ENCODE measurements at regions not wholly inside any gene's neighbourhood (a gene's known extent, or its start where the extent isn't known, plus 50 kb on each side); places are given as distances from the start of the nearest gene placed in this dataset.
"Not testable (repeated sequence)": the region's sequence is repeated elsewhere in the genome, so short reads cannot be mapped to it uniquely, and the experiment has no call there.

- DNase-seq (ENCODE audit: low read depth), result no peak
These were observed 228.3 kb upstream of the WSB1 start for GRCh38 chr17:27065588-27065987.

- DNase-seq (ENCODE audit: low read depth), result no peak
These were observed 227.6 kb upstream of the WSB1 start for GRCh38 chr17:27066315-27066714.

- DNase-seq (ENCODE audit: low read depth), result no peak
These were observed 223.9 kb upstream of the WSB1 start for GRCh38 chr17:27069842-27070508.

- no peak for DNase-seq (ENCODE audit: low read depth)
These were observed 223.1 kb upstream of the WSB1 start for GRCh38 chr17:27070836-27071235.

GRCh38 chr17:27072885-27073284 is 221.0 kb upstream of the WSB1 start:
- no peak for DNase-seq (ENCODE audit: low read depth)

- no peak for DNase-seq (ENCODE audit: low read depth)
These were observed 217.1 kb upstream of the WSB1 start for GRCh38 chr17:27076814-27077213.

GRCh38 chr17:27078296-27078695 is 215.6 kb upstream of the WSB1 start:
- DNase-seq (ENCODE audit: low read depth), result no peak

- DNase-seq (ENCODE audit: low read depth), result no peak
These were observed 214.3 kb upstream of the WSB1 start for GRCh38 chr17:27079660-27080059.

GRCh38 chr17:27081002-27081638 is 212.8 kb upstream of the WSB1 start:
- DNase-seq (ENCODE audit: low read depth), result no peak

GRCh38 chr17:27082023-27082774 is 211.7 kb upstream of the WSB1 start:
- no peak for DNase-seq (ENCODE audit: low read depth)

- no peak for DNase-seq (ENCODE audit: low read depth)
These were observed 211.1 kb upstream of the WSB1 start for GRCh38 chr17:27082775-27083154.

- no peak for DNase-seq (ENCODE audit: low read depth)
These were observed 210.3 kb upstream of the WSB1 start for GRCh38 chr17:27083408-27084185.

GRCh38 chr17:27085517-27085916 is 208.4 kb upstream of the WSB1 start:
- DNase-seq (ENCODE audit: low read depth), result no peak

- DNase-seq (ENCODE audit: low read depth), result no peak
These were observed 207.4 kb upstream of the WSB1 start for GRCh38 chr17:27086526-27086925.

- no peak for DNase-seq (ENCODE audit: low read depth)
These were observed 205.8 kb upstream of the WSB1 start for GRCh38 chr17:27087935-27088766.

GRCh38 chr17:27088767-27089078 is 205.2 kb upstream of the WSB1 start:
- no peak for DNase-seq (ENCODE audit: low read depth)

- not testable (repeated sequence) for DNase-seq (ENCODE audit: low read depth)
These were observed 204.6 kb upstream of the WSB1 start for GRCh38 chr17:27089079-27089928.

- no peak for DNase-seq (ENCODE audit: low read depth)
These were observed 204.0 kb upstream of the WSB1 start for GRCh38 chr17:27089929-27090247.

GRCh38 chr17:27090450-27091042 is 203.4 kb upstream of the WSB1 start:
- DNase-seq (ENCODE audit: low read depth), result not testable (repeated sequence)

- no peak for DNase-seq (ENCODE audit: low read depth)
These were observed 202.8 kb upstream of the WSB1 start for GRCh38 chr17:27091043-27091497.

All from stimulated activated CD8-positive, alpha-beta memory T cell treated with anti-CD3 and anti-CD28 coated beads, Interleukin-12 subunit alpha, Interleukin-12 subunit beta, amount 100 ng/mL, for 1 hour (primary cell).